Adrenal gland (tissue), 5 donors: ENCODE measurements at regions not wholly inside any gene's neighbourhood (a gene's known extent, or its start where the extent isn't known, plus 50 kb on each side); places are given as distances from the start of the nearest gene placed in this dataset.

Experiments
- POLR2A ChIP-seq, 2 donors: fragments of 450-650 bp; IDR thresholded peaks; one replicate each; pipeline ENCODE4 v1.6.1; 2017; ENCODE audit warnings: antibody characterized with exemption in 2 of 2, mild to moderate bottlenecking in 2 of 2, moderate library complexity in 1 of 2
- TF ChIP-seq, protein P1 (sequence below), 6 experiments: fragments of 450-650 bp in 4 of 6; fragments of 200-600 bp in 2 of 6; sonication (generic) in 1 of 6; IDR thresholded peaks; 1 replicate in 5 of 6; 2 replicates in 1 of 6; pipeline versions ENCODE4 v1.5.1 to v1.8.0; 2016 to 2021; ENCODE audit warnings: antibody characterized with exemption in 6 of 6, mild to moderate bottlenecking in 2 of 6, moderate library complexity in 1 of 6
- donor health status: DM: no; HTN: no; CAD: no.

DNA sequence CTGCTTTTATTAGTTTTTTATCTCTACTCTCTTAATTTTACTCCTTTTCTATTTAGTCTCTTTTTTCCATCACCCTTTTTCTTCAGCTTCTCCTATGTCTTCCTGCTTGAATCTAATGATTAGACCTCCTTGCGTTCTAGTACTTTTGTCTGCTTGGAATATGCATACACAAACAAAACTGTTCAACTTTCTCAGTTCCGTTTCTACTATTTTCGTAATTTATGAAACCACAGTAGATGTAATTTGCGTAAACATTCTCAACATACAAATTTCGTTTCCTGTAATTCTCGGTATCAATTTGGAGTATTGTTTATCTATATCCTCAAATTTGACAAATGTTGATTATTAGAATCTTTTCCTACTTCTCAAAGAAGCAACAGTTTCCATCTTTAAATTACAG, 772.5 kb downstream of the USP25 start:
- TF ChIP-seq, protein P1, sequence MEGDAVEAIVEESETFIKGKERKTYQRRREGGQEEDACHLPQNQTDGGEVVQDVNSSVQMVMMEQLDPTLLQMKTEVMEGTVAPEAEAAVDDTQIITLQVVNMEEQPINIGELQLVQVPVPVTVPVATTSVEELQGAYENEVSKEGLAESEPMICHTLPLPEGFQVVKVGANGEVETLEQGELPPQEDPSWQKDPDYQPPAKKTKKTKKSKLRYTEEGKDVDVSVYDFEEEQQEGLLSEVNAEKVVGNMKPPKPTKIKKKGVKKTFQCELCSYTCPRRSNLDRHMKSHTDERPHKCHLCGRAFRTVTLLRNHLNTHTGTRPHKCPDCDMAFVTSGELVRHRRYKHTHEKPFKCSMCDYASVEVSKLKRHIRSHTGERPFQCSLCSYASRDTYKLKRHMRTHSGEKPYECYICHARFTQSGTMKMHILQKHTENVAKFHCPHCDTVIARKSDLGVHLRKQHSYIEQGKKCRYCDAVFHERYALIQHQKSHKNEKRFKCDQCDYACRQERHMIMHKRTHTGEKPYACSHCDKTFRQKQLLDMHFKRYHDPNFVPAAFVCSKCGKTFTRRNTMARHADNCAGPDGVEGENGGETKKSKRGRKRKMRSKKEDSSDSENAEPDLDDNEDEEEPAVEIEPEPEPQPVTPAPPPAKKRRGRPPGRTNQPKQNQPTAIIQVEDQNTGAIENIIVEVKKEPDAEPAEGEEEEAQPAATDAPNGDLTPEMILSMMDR (IDR thresholded peaks at IDR 0.05), result no peak
- no peak for TF ChIP-seq POLR2A (IDR thresholded peaks at IDR 0.05)
